ENCODE measurements at regions not wholly inside any gene's neighbourhood (a gene's known extent, or its start where the extent isn't known, plus 50 kb on each side); places are given as distances from the start of the nearest gene placed in this dataset.

DNA sequence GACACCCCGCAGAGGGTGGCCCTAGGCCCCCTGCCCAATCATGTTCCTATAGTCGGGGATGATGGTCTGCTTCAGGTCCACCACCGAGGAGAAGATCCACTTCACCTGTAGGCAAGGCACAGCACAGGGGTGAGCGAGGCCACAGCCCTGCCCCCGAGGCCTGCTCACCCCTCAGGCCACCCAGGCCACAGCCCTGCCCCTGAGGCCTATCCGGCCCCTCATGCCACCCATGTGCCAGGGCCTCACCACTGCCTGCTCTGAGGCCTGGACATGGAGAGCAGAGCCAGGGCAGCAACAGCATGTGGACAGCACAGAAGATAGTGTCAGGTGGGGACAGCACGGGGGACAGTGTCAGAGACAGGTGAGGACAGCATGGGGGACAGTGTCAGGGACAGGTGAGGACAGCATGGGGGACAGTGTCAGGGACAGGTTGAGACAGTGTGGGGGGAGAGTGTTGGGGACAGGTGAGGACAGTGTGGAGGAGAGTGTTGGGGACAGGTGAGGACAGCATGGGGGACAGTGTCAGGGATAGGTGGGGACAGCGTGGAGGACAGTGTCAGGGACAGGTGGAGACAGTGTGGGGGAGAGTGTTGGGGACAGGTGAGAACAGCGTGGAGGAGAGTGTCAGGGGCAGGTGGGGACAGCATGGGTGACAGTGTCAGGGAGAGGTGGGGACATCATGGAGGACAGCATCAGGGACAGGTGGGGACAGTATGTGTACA, 239.7 kb downstream of the TMEM121 start (continued):
- TF ChIP-seq, protein P1, sequence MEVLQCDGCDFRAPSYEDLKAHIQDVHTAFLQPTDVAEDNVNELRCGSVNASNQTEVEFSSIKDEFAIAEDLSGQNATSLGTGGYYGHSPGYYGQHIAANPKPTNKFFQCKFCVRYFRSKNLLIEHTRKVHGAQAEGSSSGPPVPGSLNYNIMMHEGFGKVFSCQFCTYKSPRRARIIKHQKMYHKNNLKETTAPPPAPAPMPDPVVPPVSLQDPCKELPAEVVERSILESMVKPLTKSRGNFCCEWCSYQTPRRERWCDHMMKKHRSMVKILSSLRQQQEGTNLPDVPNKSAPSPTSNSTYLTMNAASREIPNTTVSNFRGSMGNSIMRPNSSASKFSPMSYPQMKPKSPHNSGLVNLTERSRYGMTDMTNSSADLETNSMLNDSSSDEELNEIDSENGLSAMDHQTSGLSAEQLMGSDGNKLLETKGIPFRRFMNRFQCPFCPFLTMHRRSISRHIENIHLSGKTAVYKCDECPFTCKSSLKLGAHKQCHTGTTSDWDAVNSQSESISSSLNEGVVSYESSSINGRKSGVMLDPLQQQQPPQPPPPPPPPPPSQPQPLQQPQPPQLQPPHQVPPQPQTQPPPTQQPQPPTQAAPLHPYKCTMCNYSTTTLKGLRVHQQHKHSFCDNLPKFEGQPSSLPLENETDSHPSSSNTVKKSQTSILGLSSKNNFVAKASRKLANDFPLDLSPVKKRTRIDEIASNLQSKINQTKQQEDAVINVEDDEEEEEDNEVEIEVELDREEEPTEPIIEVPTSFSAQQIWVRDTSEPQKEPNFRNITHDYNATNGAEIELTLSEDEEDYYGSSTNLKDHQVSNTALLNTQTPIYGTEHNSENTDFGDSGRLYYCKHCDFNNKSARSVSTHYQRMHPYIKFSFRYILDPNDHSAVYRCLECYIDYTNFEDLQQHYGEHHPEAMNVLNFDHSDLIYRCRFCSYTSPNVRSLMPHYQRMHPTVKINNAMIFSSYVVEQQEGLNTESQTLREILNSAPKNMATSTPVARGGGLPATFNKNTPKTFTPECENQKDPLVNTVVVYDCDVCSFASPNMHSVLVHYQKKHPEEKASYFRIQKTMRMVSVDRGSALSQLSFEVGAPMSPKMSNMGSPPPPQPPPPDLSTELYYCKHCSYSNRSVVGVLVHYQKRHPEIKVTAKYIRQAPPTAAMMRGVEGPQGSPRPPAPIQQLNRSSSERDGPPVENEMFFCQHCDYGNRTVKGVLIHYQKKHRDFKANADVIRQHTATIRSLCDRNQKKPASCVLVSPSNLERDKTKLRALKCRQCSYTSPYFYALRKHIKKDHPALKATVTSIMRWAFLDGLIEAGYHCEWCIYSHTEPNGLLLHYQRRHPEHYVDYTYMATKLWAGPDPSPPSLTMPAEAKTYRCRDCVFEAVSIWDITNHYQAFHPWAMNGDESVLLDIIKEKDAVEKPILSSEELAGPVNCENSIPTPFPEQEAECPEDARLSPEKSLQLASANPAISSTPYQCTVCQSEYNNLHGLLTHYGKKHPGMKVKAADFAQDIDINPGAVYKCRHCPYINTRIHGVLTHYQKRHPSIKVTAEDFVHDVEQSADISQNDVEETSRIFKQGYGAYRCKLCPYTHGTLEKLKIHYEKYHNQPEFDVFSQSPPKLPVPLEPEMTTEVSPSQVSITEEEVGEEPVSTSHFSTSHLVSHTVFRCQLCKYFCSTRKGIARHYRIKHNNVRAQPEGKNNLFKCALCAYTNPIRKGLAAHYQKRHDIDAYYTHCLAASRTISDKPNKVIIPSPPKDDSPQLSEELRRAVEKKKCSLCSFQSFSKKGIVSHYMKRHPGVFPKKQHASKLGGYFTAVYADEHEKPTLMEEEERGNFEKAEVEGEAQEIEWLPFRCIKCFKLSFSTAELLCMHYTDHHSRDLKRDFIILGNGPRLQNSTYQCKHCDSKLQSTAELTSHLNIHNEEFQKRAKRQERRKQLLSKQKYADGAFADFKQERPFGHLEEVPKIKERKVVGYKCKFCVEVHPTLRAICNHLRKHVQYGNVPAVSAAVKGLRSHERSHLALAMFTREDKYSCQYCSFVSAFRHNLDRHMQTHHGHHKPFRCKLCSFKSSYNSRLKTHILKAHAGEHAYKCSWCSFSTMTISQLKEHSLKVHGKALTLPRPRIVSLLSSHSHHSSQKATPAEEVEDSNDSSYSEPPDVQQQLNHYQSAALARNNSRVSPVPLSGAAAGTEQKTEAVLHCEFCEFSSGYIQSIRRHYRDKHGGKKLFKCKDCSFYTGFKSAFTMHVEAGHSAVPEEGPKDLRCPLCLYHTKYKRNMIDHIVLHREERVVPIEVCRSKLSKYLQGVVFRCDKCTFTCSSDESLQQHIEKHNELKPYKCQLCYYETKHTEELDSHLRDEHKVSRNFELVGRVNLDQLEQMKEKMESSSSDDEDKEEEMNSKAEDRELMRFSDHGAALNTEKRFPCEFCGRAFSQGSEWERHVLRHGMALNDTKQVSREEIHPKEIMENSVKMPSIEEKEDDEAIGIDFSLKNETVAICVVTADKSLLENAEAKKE (CRISPR knock-in tag; IDR thresholded peaks at IDR 0.05): no peak
- TF ChIP-seq NANOG (IDR thresholded peaks at IDR 0.05; ENCODE audit: borderline replicate concordance) (no peak), ZNF331 (CRISPR knock-in tag; IDR thresholded peaks at IDR 0.05; ENCODE audit: low read depth) (no peak), POLR2AphosphoS5 (IDR thresholded peaks at IDR 0.05; ENCODE audit: low read depth) (no peak), ZNF114 (CRISPR knock-in tag; IDR thresholded peaks at IDR 0.05) (no peak), EZH2phosphoT487 (IDR thresholded peaks at IDR 0.05; ENCODE audit: unreplicated experiment) (no peak), CREB1 (CRISPR knock-in tag; IDR thresholded peaks at IDR 0.05; ENCODE audit: low read depth) (no peak), STAT1 (IDR thresholded peaks at IDR 0.05; ENCODE audit: unreplicated experiment) (no peak)
- TF ChIP-seq, protein P2, sequence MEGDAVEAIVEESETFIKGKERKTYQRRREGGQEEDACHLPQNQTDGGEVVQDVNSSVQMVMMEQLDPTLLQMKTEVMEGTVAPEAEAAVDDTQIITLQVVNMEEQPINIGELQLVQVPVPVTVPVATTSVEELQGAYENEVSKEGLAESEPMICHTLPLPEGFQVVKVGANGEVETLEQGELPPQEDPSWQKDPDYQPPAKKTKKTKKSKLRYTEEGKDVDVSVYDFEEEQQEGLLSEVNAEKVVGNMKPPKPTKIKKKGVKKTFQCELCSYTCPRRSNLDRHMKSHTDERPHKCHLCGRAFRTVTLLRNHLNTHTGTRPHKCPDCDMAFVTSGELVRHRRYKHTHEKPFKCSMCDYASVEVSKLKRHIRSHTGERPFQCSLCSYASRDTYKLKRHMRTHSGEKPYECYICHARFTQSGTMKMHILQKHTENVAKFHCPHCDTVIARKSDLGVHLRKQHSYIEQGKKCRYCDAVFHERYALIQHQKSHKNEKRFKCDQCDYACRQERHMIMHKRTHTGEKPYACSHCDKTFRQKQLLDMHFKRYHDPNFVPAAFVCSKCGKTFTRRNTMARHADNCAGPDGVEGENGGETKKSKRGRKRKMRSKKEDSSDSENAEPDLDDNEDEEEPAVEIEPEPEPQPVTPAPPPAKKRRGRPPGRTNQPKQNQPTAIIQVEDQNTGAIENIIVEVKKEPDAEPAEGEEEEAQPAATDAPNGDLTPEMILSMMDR (conservative IDR thresholded peaks at IDR 0.05; ENCODE audit: low read depth in 2 of 2): no peak
- TF ChIP-seq, protein P3, sequence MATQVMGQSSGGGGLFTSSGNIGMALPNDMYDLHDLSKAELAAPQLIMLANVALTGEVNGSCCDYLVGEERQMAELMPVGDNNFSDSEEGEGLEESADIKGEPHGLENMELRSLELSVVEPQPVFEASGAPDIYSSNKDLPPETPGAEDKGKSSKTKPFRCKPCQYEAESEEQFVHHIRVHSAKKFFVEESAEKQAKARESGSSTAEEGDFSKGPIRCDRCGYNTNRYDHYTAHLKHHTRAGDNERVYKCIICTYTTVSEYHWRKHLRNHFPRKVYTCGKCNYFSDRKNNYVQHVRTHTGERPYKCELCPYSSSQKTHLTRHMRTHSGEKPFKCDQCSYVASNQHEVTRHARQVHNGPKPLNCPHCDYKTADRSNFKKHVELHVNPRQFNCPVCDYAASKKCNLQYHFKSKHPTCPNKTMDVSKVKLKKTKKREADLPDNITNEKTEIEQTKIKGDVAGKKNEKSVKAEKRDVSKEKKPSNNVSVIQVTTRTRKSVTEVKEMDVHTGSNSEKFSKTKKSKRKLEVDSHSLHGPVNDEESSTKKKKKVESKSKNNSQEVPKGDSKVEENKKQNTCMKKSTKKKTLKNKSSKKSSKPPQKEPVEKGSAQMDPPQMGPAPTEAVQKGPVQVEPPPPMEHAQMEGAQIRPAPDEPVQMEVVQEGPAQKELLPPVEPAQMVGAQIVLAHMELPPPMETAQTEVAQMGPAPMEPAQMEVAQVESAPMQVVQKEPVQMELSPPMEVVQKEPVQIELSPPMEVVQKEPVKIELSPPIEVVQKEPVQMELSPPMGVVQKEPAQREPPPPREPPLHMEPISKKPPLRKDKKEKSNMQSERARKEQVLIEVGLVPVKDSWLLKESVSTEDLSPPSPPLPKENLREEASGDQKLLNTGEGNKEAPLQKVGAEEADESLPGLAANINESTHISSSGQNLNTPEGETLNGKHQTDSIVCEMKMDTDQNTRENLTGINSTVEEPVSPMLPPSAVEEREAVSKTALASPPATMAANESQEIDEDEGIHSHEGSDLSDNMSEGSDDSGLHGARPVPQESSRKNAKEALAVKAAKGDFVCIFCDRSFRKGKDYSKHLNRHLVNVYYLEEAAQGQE (IDR thresholded peaks at IDR 0.05; ENCODE audit: unreplicated experiment): no peak
